Colonic mucosa (tissue), 4 donors: ENCODE measurements at regions not wholly inside any gene's neighbourhood (a gene's known extent, or its start where the extent isn't known, plus 50 kb on each side); places are given as distances from the start of the nearest gene placed in this dataset.

Experiments
- DNase-seq: peaks from one replicate; pipeline ENCODE4 v3.0.0-alpha.2; 2020
- H3K27ac ChIP-seq: fragments of 200-600 bp; one replicate; pipeline ENCODE4 v1.8.0; 2021
- H3K27me3 ChIP-seq: fragments of 200-600 bp; one replicate; pipeline ENCODE4 v1.8.0; 2021
- H3K36me3 ChIP-seq: fragments of 200-600 bp; one replicate; pipeline ENCODE4 v1.8.0; 2021
- H3K4me1 ChIP-seq: fragments of 200-600 bp; one replicate; pipeline ENCODE4 v1.8.0; 2021; ENCODE audit warnings: mild to moderate bottlenecking
- H3K4me3 ChIP-seq: fragments of 200-600 bp; one replicate; pipeline ENCODE4 v1.8.0; 2021
- H3K9ac ChIP-seq, 2 donors: one replicate each; pipeline ENCODE4 v1.7.0; 2013; ENCODE audit warnings: control low read depth in 2 of 2, low read depth in 2 of 2, low read length in 2 of 2
- H3K9me3 ChIP-seq: fragments of 200-600 bp; one replicate; pipeline ENCODE4 v1.8.0; 2021
- CTCF ChIP-seq: fragments of 200-600 bp; IDR thresholded peaks from one replicate; pipeline ENCODE4 v1.8.0; 2022; ENCODE audit warnings: antibody characterized with exemption, mild to moderate bottlenecking
- intact Hi-C: fragments of 100-400 bp; cut with DNase I; formaldehyde crosslinking; loops from one replicate; pipeline ENCODE4 v1.14.1; 2022
- donor health status: healthy.
- donor health status: DM: no; HTN: no; CAD: no.
- donor health status: DM: no; HTN: no; CAD: no.

GRCh38 chr5:58057324-58057723 is 402.6 kb downstream of the PLK2 start:
- Histone ChIP-seq H3K27ac (no peak overlapping the region), H3K9me3 (no peaks in the 10 kb centered on the region), H3K9ac (no peak overlapping the region), H3K27me3 (no peaks in the 10 kb centered on the region), H3K4me1 (no peaks in the 10 kb centered on the region), H3K36me3 (no peaks in the 10 kb centered on the region), H3K4me3 (no peak overlapping the region)
- DNase-seq: no peak
- intact Hi-C loops: no loop called here
- no peak for TF ChIP-seq CTCF

GRCh38 chr5:58056546-58056945 is 403.3 kb downstream of the PLK2 start:
- Histone ChIP-seq H3K9ac (no peak overlapping the region), H3K4me3 (no peak overlapping the region), H3K36me3 (no peaks in the 10 kb centered on the region), H3K9me3 (no peaks in the 10 kb centered on the region), H3K27ac (no peak overlapping the region), H3K4me1 (no peaks in the 10 kb centered on the region), H3K27me3 (no peaks in the 10 kb centered on the region)
- no peak for TF ChIP-seq CTCF
- DNase-seq: no peak
- intact Hi-C loops: no loop called here

- no peak for TF ChIP-seq CTCF
- H3K9ac ChIP-seq: no peak overlapping the region
- DNase-seq: no peak
- no peaks in the 10 kb centered on the region for H3K4me1 ChIP-seq
- H3K9me3 ChIP-seq: no peaks in the 10 kb centered on the region
- H3K36me3 ChIP-seq: no peaks in the 10 kb centered on the region
- no peak overlapping the region for H3K27ac ChIP-seq
- H3K27me3 ChIP-seq: no peaks in the 10 kb centered on the region
- intact Hi-C loops: no loop called here
- no peak overlapping the region for H3K4me3 ChIP-seq
These were observed 405.9 kb downstream of the PLK2 start for GRCh38 chr5:58054018-58054417.

GRCh38 chr5:58048954-58049353 is 410.9 kb downstream of the PLK2 start:
- Histone ChIP-seq H3K27ac (no peak overlapping the region), H3K36me3 (no peaks in the 10 kb centered on the region), H3K4me1 (no peaks in the 10 kb centered on the region), H3K4me3 (no peak overlapping the region), H3K9me3 (no peaks in the 10 kb centered on the region), H3K9ac (no peak overlapping the region), H3K27me3 (no peaks in the 10 kb centered on the region)
- intact Hi-C loops: no loop called here
- no peak for DNase-seq
- no peak for TF ChIP-seq CTCF

- no peaks in the 10 kb centered on the region for H3K9me3 ChIP-seq
- H3K27me3 ChIP-seq: no peaks in the 10 kb centered on the region
- no peak overlapping the region for H3K27ac ChIP-seq
- no peak for DNase-seq
- intact Hi-C loops: no loop called here
- no peak for TF ChIP-seq CTCF
- H3K4me1 ChIP-seq: no peaks in the 10 kb centered on the region
- H3K4me3 ChIP-seq: no peak overlapping the region
- no peaks in the 10 kb centered on the region for H3K36me3 ChIP-seq
- H3K9ac ChIP-seq: no peak overlapping the region
These were observed 411.5 kb downstream of the PLK2 start for GRCh38 chr5:58048185-58048925.
